ENCODE measurements at regions not wholly inside any gene's neighbourhood (a gene's known extent, or its start where the extent isn't known, plus 50 kb on each side); places are given as distances from the start of the nearest gene placed in this dataset.

DNA sequence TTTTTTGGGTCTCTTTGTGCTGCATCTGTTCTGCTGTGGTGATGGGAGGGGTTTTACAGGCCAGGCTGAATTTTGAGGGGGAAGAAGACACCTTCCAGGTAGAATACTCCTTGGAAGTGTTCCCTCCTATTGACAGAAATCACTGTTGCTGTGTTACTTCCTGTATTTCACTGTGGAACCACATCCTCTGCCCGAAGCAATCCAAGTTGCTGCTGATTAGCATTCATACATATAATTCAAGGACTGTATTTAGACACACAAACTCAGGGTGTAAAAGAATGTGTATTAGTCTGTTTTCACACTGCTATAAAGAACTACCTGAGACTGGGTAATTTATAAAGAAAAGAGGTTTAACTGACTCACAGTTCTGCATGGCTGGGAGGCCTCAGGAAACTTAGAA is 50.6 kb upstream of the TMEM244 start:
- TF ChIP-seq, protein P1, sequence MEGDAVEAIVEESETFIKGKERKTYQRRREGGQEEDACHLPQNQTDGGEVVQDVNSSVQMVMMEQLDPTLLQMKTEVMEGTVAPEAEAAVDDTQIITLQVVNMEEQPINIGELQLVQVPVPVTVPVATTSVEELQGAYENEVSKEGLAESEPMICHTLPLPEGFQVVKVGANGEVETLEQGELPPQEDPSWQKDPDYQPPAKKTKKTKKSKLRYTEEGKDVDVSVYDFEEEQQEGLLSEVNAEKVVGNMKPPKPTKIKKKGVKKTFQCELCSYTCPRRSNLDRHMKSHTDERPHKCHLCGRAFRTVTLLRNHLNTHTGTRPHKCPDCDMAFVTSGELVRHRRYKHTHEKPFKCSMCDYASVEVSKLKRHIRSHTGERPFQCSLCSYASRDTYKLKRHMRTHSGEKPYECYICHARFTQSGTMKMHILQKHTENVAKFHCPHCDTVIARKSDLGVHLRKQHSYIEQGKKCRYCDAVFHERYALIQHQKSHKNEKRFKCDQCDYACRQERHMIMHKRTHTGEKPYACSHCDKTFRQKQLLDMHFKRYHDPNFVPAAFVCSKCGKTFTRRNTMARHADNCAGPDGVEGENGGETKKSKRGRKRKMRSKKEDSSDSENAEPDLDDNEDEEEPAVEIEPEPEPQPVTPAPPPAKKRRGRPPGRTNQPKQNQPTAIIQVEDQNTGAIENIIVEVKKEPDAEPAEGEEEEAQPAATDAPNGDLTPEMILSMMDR (conservative IDR thresholded peaks at IDR 0.05; ENCODE audit: low read depth, low read length): no peak
- no peak overlapping the region for H3K4me3 ChIP-seq (ENCODE audit: low read length)
- no peak for DNase-seq (ENCODE audit: low read depth)

Measured in retinal pigment epithelial cell (primary cell).